ENCODE measurements at regions not wholly inside any gene's neighbourhood (a gene's known extent, or its start where the extent isn't known, plus 50 kb on each side); places are given as distances from the start of the nearest gene placed in this dataset.

DNA sequence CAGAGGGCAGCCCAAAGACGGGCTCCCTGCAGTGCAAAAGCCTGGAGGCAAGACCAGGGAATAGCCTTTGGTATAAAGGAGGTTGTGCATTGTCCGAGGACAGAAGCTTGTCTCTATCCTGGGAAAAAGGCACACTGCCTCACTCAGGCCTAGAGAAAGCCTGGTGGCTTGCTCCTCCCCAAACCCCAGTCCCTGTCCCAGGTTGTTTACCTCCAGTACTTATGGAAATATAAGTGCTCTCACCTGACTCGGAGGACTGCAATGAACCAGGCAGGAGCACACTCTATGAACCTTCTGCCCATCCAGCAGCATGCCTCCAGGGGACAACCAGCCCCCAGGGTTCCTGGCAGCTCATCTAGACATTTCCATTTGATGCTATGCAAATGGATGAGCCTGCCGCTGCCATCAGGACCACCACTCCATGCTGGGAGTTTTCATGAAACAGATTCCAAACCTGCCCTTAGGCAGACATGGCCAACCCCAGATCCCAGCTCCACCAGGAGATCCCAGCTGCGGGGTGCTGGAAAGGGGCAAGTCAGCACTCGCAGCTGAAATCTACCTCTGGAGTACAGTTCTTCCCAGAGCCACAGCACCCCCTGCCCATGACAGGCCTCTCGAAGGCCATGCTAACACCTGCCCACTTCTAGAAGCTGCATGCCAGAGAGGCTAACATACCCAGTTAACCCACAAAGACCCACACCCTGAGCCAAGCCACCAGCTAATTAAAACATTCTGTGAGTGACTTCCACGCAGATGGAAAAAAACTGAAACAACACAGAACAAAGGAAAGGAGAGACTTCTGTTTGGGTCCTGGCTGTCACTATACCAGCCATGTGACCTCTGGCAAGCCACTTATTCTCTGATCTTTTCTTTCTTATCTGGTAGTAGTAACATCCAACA lies 101.7 kb downstream of the TTC32 start:
- Histone ChIP-seq H4K20me1 (ENCODE audit: control insufficient read depth, insufficient read depth, low read length, poor library complexity, severe bottlenecking) (no peaks in the 10 kb centered on the region), H3K4me1 (ENCODE audit: control insufficient read depth in 2 of 2, insufficient read depth in 2 of 2, low read length in 2 of 2) (no peaks in the 10 kb centered on the region), H3K27ac (ENCODE audit: low read length in 2 of 2) (no peak overlapping the region), H3K27me3 (replicated peaks in 1 of 4; ENCODE audit: control extremely low read depth in 1 of 4, control insufficient read depth in 3 of 4, insufficient read depth in 4 of 4, low read length in 3 of 4) (peaks cover 0 to 4% (median 0%) of the 10 kb centered on the region in 4 experiments), H3K36me3 (replicated peaks in 1 of 2; ENCODE audit: control extremely low read depth in 1 of 2, control insufficient read depth in 1 of 2, extremely low read depth in 1 of 2, insufficient read depth in 2 of 2, low read length in 1 of 2) (no peaks in the 10 kb centered on the region), H3K9ac (ENCODE audit: low read length) (no peak overlapping the region), H3K4me3 (ENCODE audit: control extremely low read depth in 1 of 5, extremely low read depth in 1 of 5, insufficient read depth in 1 of 5, low read depth in 2 of 5, low read length in 4 of 5) (no peak overlapping the region), H3K9me3 (ENCODE audit: control extremely low read depth in 1 of 3, control insufficient read depth in 2 of 3, insufficient read depth in 1 of 3, low read length in 2 of 3) (peaks cover 0 to 5% (median 0%) of the 10 kb centered on the region in 3 donors), H3K79me2 (ENCODE audit: control insufficient read depth, insufficient read depth, low read length) (no peaks in the 10 kb centered on the region), H2AFZ (ENCODE audit: insufficient read depth, low read depth, low read length, poor library complexity, severe bottlenecking) (no peak overlapping the region), H3K4me2 (replicated peaks; ENCODE audit: low read depth, low read length, poor library complexity, severe bottlenecking) (no peak overlapping the region)
- POLR2A ChIA-PET, result no interaction called here
- TF ChIP-seq CTCF (IDR thresholded peaks at IDR 0.05) (no peak), EZH2 (IDR thresholded peaks at IDR 0.05; ENCODE audit: borderline replicate concordance, insufficient read depth, low read depth, low read length, poor library complexity, severe bottlenecking) (no peak)
- CTCF ChIA-PET, result no interaction called here
- intact Hi-C loops (cut with micrococcal nuclease), result no loop called here
- ATAC-seq (ENCODE audit: low read depth), result no peak
- peaks cover 11% of the 10 kb centered on the region for H3K27me3 Mint-ChIP-seq
- no peak overlapping the region for H3K27ac Mint-ChIP-seq
- H3K4me3 Mint-ChIP-seq, result no peak overlapping the region
- no peaks in the 10 kb centered on the region for H3K4me1 Mint-ChIP-seq
- no peaks in the 10 kb centered on the region for H3K9me3 Mint-ChIP-seq (ENCODE audit: insufficient read depth)
- DNase-seq, result no peak
- WGBS (ENCODE audit: insufficient coverage), result 84% methylated on average over 6 of the region's 8 CpGs

DNA sequence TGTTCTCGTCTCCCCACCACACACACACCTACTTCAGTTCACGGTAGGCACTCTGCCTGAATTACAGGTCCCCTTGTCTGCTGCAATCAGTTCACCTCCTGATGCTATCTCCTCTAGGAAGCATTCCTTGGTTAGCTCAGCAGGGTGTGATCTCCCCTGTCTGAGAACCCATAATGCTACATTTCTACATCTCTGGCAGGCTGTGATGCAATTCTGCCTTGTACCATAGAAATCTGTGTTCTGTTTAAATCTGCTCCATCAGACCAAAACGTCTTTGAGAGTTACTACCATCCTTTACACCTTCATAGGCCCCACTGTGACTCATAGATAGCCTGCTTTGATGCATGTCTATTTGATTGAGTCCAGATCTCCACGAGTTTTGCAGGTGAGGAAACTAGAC lies 103.9 kb downstream of the TTC32 start:
- H3K27ac Mint-ChIP-seq, result no peak overlapping the region
- Histone ChIP-seq H3K4me3 (ENCODE audit: control extremely low read depth in 1 of 5, extremely low read depth in 1 of 5, insufficient read depth in 1 of 5, low read depth in 2 of 5, low read length in 4 of 5) (no peak overlapping the region), H3K9me3 (ENCODE audit: control extremely low read depth in 1 of 3, control insufficient read depth in 2 of 3, insufficient read depth in 1 of 3, low read length in 2 of 3) (peaks cover 0 to 5% (median 0%) of the 10 kb centered on the region in 3 donors), H3K79me2 (ENCODE audit: control insufficient read depth, insufficient read depth, low read length) (no peaks in the 10 kb centered on the region), H3K27me3 (replicated peaks in 1 of 4; ENCODE audit: control extremely low read depth in 1 of 4, control insufficient read depth in 3 of 4, insufficient read depth in 4 of 4, low read length in 3 of 4) (peaks cover 0 to 4% (median 0%) of the 10 kb centered on the region in 4 experiments), H3K27ac (ENCODE audit: low read length in 2 of 2) (no peak overlapping the region), H3K36me3 (replicated peaks in 1 of 2; ENCODE audit: control extremely low read depth in 1 of 2, control insufficient read depth in 1 of 2, extremely low read depth in 1 of 2, insufficient read depth in 2 of 2, low read length in 1 of 2) (no peaks in the 10 kb centered on the region), H3K4me1 (ENCODE audit: control insufficient read depth in 2 of 2, insufficient read depth in 2 of 2, low read length in 2 of 2) (no peaks in the 10 kb centered on the region), H2AFZ (ENCODE audit: insufficient read depth, low read depth, low read length, poor library complexity, severe bottlenecking) (no peak overlapping the region), H3K9ac (ENCODE audit: low read length) (no peak overlapping the region), H3K4me2 (replicated peaks; ENCODE audit: low read depth, low read length, poor library complexity, severe bottlenecking) (no peak overlapping the region), H4K20me1 (ENCODE audit: control insufficient read depth, insufficient read depth, low read length, poor library complexity, severe bottlenecking) (no peaks in the 10 kb centered on the region)
- H3K4me1 Mint-ChIP-seq, result no peaks in the 10 kb centered on the region
- no peaks in the 10 kb centered on the region for H3K9me3 Mint-ChIP-seq (ENCODE audit: insufficient read depth)
- ATAC-seq (ENCODE audit: low read depth) (no peak), DNase-seq (no peak)
- H3K4me3 Mint-ChIP-seq, result no peak overlapping the region
- CTCF ChIA-PET, result no interaction called here
- H3K27me3 Mint-ChIP-seq, result peaks cover 4% of the 10 kb centered on the region
- WGBS (ENCODE audit: insufficient coverage), result 72% methylated on average over 4 of the region's 4 CpGs
- TF ChIP-seq CTCF (IDR thresholded peaks at IDR 0.05) (no peak), EZH2 (IDR thresholded peaks at IDR 0.05; ENCODE audit: borderline replicate concordance, insufficient read depth, low read depth, low read length, poor library complexity, severe bottlenecking) (no peak)
- intact Hi-C loops (cut with micrococcal nuclease), result no loop called here
- POLR2A ChIA-PET, result no interaction called here

Measured in B cell (primary cell).